ENCODE measurements at regions not wholly inside any gene's neighbourhood (a gene's known extent, or its start where the extent isn't known, plus 50 kb on each side); places are given as distances from the start of the nearest gene placed in this dataset.

DNA sequence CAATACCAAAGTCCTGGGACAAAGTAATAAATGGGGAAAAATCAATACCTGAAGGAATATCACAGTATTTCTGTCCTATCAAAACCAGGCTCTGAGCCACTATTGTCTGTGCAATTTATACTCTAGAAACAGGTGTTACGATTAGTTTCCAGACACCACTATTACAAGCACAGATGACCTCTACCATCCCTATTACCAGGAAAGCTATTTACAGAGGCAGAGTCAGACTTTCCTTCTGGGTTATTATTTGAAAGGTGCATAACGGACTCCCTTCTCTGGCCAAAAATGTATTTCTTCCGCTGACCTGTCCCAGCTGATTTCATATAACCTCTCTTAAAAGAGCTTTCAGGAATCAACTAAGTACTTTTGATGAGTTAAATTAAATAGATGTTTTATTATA, 154.6 kb upstream of the LRRC7 start:
- H3K9me3 Mint-ChIP-seq, result no peaks in the 10 kb centered on the region
- no peaks in the 10 kb centered on the region for H3K4me1 Mint-ChIP-seq (ENCODE audit: unreplicated experiment)
- H3K4me3 Mint-ChIP-seq, result no peak overlapping the region
- no peak for DNase-seq (ENCODE audit: extremely low spot score, unreplicated experiment)
- H3K36me3 Mint-ChIP-seq, result no peaks in the 10 kb centered on the region
- H3K27ac Mint-ChIP-seq, result no peak overlapping the region
- no peaks in the 10 kb centered on the region for H3K27me3 Mint-ChIP-seq
- no peak for TF ChIP-seq CTCF (conservative IDR thresholded peaks at IDR 0.05)

GRCh38 chr1:69414574-69414973, 153.1 kb upstream of the LRRC7 start:
- H3K4me1 Mint-ChIP-seq (ENCODE audit: unreplicated experiment), result no peaks in the 10 kb centered on the region
- H3K27me3 Mint-ChIP-seq, result no peaks in the 10 kb centered on the region
- no peak for DNase-seq (ENCODE audit: extremely low spot score, unreplicated experiment)
- H3K27ac Mint-ChIP-seq, result no peak overlapping the region
- no peak for TF ChIP-seq CTCF (conservative IDR thresholded peaks at IDR 0.05)
- no peaks in the 10 kb centered on the region for H3K36me3 Mint-ChIP-seq
- no peak overlapping the region for H3K4me3 Mint-ChIP-seq
- H3K9me3 Mint-ChIP-seq, result no peaks in the 10 kb centered on the region

DNA sequence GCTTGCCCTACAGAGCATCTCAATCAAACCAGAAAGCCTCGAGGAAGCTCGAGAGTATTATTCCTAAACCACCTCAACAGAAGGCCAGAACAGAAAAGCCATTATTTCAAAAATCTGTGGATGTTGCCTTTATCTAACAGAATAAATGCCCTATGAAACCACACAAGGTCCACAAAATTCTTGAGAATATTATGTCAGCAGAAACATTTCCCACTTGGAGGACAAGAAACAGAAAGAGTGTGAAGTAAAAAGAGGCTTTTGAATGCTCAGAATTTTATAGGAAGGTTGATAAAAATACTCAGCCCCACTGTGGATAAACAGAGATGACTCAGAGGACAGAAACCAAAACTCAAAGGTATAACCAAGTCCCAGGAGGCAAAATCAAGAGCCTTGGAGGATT, 146.4 kb upstream of the LRRC7 start:
- H3K36me3 Mint-ChIP-seq, result no peaks in the 10 kb centered on the region
- no peaks in the 10 kb centered on the region for H3K9me3 Mint-ChIP-seq
- H3K4me1 Mint-ChIP-seq (ENCODE audit: unreplicated experiment), result no peaks in the 10 kb centered on the region
- no peak overlapping the region for H3K27ac Mint-ChIP-seq
- no peak overlapping the region for H3K4me3 Mint-ChIP-seq
- no peaks in the 10 kb centered on the region for H3K27me3 Mint-ChIP-seq
- DNase-seq (ENCODE audit: extremely low spot score, unreplicated experiment), result no peak
- TF ChIP-seq CTCF (conservative IDR thresholded peaks at IDR 0.05), result no peak

DNA sequence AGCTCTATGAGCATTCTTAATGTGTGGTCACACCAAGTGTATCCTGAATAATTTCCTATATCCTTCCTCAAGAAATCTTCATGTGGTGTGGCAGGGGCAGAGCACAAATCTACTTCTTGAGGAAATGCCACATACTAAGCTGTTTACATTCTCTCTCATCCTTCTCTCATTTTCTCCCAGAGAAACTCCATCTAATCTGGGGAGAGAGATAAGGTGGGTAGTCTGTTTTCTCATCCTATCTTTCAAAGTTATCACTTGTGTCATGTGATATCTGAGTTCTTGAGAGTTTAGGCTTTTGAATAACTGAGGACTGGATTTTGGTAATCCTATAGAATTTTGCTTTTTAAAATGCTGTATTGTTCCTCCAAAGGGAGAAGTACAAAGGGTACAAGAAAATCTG, 141.9 kb upstream of the LRRC7 start:
- Mint-ChIP-seq H3K27me3 (no peaks in the 10 kb centered on the region), H3K27ac (no peak overlapping the region), H3K4me3 (no peak overlapping the region), H3K36me3 (no peaks in the 10 kb centered on the region), H3K4me1 (ENCODE audit: unreplicated experiment) (no peaks in the 10 kb centered on the region), H3K9me3 (no peaks in the 10 kb centered on the region)
- DNase-seq (ENCODE audit: extremely low spot score, unreplicated experiment), result no peak
- no peak for TF ChIP-seq CTCF (conservative IDR thresholded peaks at IDR 0.05)

DNA sequence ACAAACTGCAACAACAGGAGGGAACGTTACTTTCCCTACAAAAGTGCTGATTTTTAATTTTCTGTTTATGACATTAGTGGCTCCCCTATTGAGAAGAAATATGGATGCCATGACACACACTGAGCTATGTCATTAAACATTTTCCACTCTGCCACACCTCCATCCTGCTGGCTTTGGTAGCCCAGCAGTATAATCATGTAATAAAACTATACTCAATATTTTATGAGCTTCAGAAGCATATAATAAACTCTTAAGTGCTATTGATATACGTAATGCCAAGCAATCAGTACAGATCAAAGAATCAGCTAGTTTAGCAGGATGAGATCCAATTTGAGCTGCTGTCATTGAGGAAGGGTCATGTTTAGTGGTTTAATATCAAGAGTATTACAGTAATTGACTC, 141.3 kb upstream of the LRRC7 start:
- no peaks in the 10 kb centered on the region for H3K36me3 Mint-ChIP-seq
- no peak overlapping the region for H3K4me3 Mint-ChIP-seq
- no peak for TF ChIP-seq CTCF (conservative IDR thresholded peaks at IDR 0.05)
- H3K27me3 Mint-ChIP-seq, result no peaks in the 10 kb centered on the region
- H3K9me3 Mint-ChIP-seq, result no peaks in the 10 kb centered on the region
- H3K4me1 Mint-ChIP-seq (ENCODE audit: unreplicated experiment), result no peaks in the 10 kb centered on the region
- DNase-seq (ENCODE audit: extremely low spot score, unreplicated experiment), result no peak
- H3K27ac Mint-ChIP-seq, result no peak overlapping the region

DNA sequence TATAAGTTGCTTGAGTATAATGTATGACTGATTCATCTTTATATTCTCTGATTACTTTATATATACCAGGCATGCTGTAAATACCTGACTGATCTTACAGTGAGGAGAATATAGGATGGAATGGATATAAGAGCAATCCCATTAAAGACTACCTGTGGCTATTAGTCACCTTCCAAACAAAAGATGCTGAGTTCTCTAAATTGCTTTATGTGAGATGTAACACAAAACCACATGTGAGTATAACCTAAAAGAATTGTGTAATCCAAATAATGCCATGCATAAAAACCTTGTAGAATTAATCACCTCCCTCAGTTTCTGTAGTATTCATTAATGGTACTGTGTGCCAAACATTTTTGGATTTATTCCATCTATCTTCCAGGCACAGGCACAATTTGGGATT, 134.6 kb upstream of the LRRC7 start:
- no peak for DNase-seq (ENCODE audit: extremely low spot score, unreplicated experiment)
- Mint-ChIP-seq H3K4me1 (ENCODE audit: unreplicated experiment) (peaks cover under 1% of the 10 kb centered on the region), H3K27me3 (no peaks in the 10 kb centered on the region), H3K9me3 (no peaks in the 10 kb centered on the region), H3K36me3 (no peaks in the 10 kb centered on the region), H3K4me3 (no peak overlapping the region), H3K27ac (no peak overlapping the region)
- TF ChIP-seq CTCF (conservative IDR thresholded peaks at IDR 0.05), result no peak
